Testis (tissue), 2 donors: ENCODE measurements at regions not wholly inside any gene's neighbourhood (a gene's known extent, or its start where the extent isn't known, plus 50 kb on each side); places are given as distances from the start of the nearest gene placed in this dataset.

Source experiments
- DNase-seq: peaks from one replicate; pipeline ENCODE4 v3.0.0-alpha.2; 2019
- H3K27ac ChIP-seq, 2 donors: fragments of 200-600 bp; sonication (generic); one replicate each; pipeline ENCODE4 v1.5.1; 2019
- H3K27me3 ChIP-seq: fragments of 200-600 bp; sonication (generic); one replicate; pipeline ENCODE4 v1.5.1; 2019
- H3K36me3 ChIP-seq: fragments of 200-600 bp; sonication (generic); one replicate; pipeline ENCODE4 v1.5.1; 2017; ENCODE audit warnings: low read depth; ENCODE audit errors: missing control alignments
- H3K4me1 ChIP-seq: fragments of 200-600 bp; sonication (generic); one replicate; pipeline ENCODE4 v1.5.1; 2019
- H3K4me3 ChIP-seq, 2 donors: fragments of 200-600 bp; sonication (generic); one replicate each; pipeline ENCODE4 v1.5.1; 2017 to 2019
- H3K9me3 ChIP-seq: fragments of 200-600 bp; sonication (generic); one replicate; pipeline ENCODE4 v1.5.1; 2017
- CTCF ChIP-seq, 3 experiments: fragments of 450-650 bp in 2 of 3; fragments of 200-600 bp in 1 of 3; sonication (generic) in 1 of 3; IDR thresholded peaks; one replicate each; pipeline ENCODE4 v1.5.1; 2016 to 2019; ENCODE audit warnings: antibody characterized with exemption in 3 of 3, mild to moderate bottlenecking in 2 of 3, moderate library complexity in 1 of 3
- POLR2A ChIP-seq: fragments of 450-650 bp; IDR thresholded peaks from one replicate; pipeline ENCODE4 v1.6.1; 2017; ENCODE audit warnings: antibody characterized with exemption, mild to moderate bottlenecking, moderate library complexity
- WGBS, 2 donors: methylation state at CpG; one replicate each; pipeline ENCODE4 v1.1.5; 2018; 5-methylcytosine and 5-hydroxymethylcytosine counted together
- intact Hi-C: fragments of 100-400 bp; cut with DNase I; formaldehyde crosslinking; loops from one replicate; pipeline ENCODE4 v1.15.1; 2023; ENCODE audit warnings: low total_unique reads

GRCh38 chr1:22297999-22298398, 153.7 kb upstream of the ZBTB40 start:
- 38 to 65% methylated on average over 1 of the region's 1 CpG for WGBS, 2 donors
- H3K4me3 ChIP-seq, result no peak overlapping the region
- no peaks in the 10 kb centered on the region for H3K9me3 ChIP-seq
- intact Hi-C loops, result no loop called here
- no peak for DNase-seq
- no peaks in the 10 kb centered on the region for H3K4me1 ChIP-seq
- H3K27ac ChIP-seq, result no peak overlapping the region
- TF ChIP-seq POLR2A, result no peak
- TF ChIP-seq CTCF (IDR thresholded peaks at IDR 0.05), result no peak
- H3K27me3 ChIP-seq, result no peaks in the 10 kb centered on the region
- H3K36me3 ChIP-seq, result no peaks in the 10 kb centered on the region

GRCh38 chr1:22303816-22304215, 147.8 kb upstream of the ZBTB40 start:
- no peaks in the 10 kb centered on the region for H3K4me1 ChIP-seq
- TF ChIP-seq POLR2A (no peak), CTCF (IDR thresholded peaks at IDR 0.05) (no peak)
- no peak overlapping the region for H3K27ac ChIP-seq
- H3K9me3 ChIP-seq, result no peaks in the 10 kb centered on the region
- no peak overlapping the region for H3K4me3 ChIP-seq
- no peaks in the 10 kb centered on the region for H3K36me3 ChIP-seq
- no peak for DNase-seq
- no peaks in the 10 kb centered on the region for H3K27me3 ChIP-seq
- intact Hi-C loops, result no loop called here

GRCh38 chr1:22309572-22309971, 142.1 kb upstream of the ZBTB40 start:
- Histone ChIP-seq H3K4me3 (no peak overlapping the region), H3K4me1 (no peaks in the 10 kb centered on the region), H3K27me3 (no peaks in the 10 kb centered on the region), H3K9me3 (no peaks in the 10 kb centered on the region), H3K27ac (no peak overlapping the region), H3K36me3 (no peaks in the 10 kb centered on the region)
- intact Hi-C loops, result no loop called here
- TF ChIP-seq POLR2A (no peak), CTCF (IDR thresholded peaks at IDR 0.05) (no peak)
- WGBS, 2 donors, result 88 to 92% methylated on average over 2 of the region's 2 CpGs
- DNase-seq, result no peak

GRCh38 chr1:22311461-22311860, 140.2 kb upstream of the ZBTB40 start:
- Histone ChIP-seq H3K27me3 (no peaks in the 10 kb centered on the region), H3K4me1 (no peaks in the 10 kb centered on the region), H3K4me3 (no peak overlapping the region), H3K9me3 (no peaks in the 10 kb centered on the region), H3K27ac (no peak overlapping the region), H3K36me3 (no peaks in the 10 kb centered on the region)
- intact Hi-C loops, result no loop called here
- 93 to 95% methylated on average over 6 of the region's 6 CpGs for WGBS, 2 donors
- DNase-seq, result no peak
- TF ChIP-seq CTCF (IDR thresholded peaks at IDR 0.05) (no peak), POLR2A (no peak)

- Histone ChIP-seq H3K27ac (no peak overlapping the region), H3K27me3 (no peaks in the 10 kb centered on the region), H3K4me3 (no peak overlapping the region), H3K9me3 (no peaks in the 10 kb centered on the region), H3K4me1 (no peaks in the 10 kb centered on the region), H3K36me3 (no peaks in the 10 kb centered on the region)
- TF ChIP-seq POLR2A (no peak), CTCF (IDR thresholded peaks at IDR 0.05) (no peak)
- intact Hi-C loops, result no loop called here
- no peak for DNase-seq
- 86 to 91% methylated on average over 7 to 8 of the region's 8 CpGs for WGBS, 2 donors
These were observed 138.3 kb upstream of the ZBTB40 start for GRCh38 chr1:22313321-22313720.
